ENCODE measurements at regions not wholly inside any gene's neighbourhood (a gene's known extent, or its start where the extent isn't known, plus 50 kb on each side); places are given as distances from the start of the nearest gene placed in this dataset.

DNA sequence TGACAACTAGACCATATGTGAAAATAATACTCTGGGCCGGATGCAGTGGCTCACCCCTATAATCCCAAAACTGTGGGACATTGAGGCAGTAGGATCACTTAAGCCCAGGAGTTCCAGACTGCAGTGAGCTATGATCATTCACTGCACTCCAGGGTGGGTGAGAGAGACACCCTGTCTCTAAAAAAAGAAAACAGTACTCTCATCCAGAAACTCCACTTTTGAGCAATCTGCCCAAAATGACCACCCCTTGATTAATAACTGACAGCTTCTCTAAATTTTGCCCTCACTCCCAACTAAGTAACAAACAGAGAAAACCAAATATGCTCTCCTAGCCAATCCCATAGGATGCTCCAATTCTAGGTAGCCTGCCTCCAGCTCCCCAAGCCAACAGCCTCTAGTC, 62.5 kb upstream of the AKR1E2 start:
- FAIRE-seq: peak; percentile 9
- peaks cover 31% of the 10 kb centered on the region for H3K4me1 ChIP-seq (ENCODE audit: control insufficient read depth, extremely low read depth, insufficient read depth, low read length)
- H3K4me3 ChIP-seq (ENCODE audit: control insufficient read depth in 2 of 3, extremely low read depth in 1 of 3, insufficient read depth in 2 of 3, low read depth in 1 of 3, low read length in 3 of 3): peak overlapping the region; percentile 16 to 55 (median 43)
- H4K20me1 ChIP-seq (ENCODE audit: control insufficient read depth, extremely low read depth, insufficient read depth, low read length): no peaks in the 10 kb centered on the region
- no peaks in the 10 kb centered on the region for H3K27me3 ChIP-seq (ENCODE audit: control insufficient read depth, extremely low read depth, insufficient read depth, low read length)
- peaks cover 0 to 12% of the 10 kb centered on the region in 2 experiments for H3K36me3 ChIP-seq (ENCODE audit: control insufficient read depth in 2 of 2, extremely low read depth in 1 of 2, insufficient read depth in 2 of 2, low read length in 2 of 2)
- peak overlapping the region; percentile 53 for H3K27ac ChIP-seq (ENCODE audit: control insufficient read depth, insufficient read depth, low read length)
- H3K9me1 ChIP-seq (ENCODE audit: control insufficient read depth, extremely low read depth, insufficient read depth, low read length): no peaks in the 10 kb centered on the region
- no peaks in the 10 kb centered on the region for H3K79me2 ChIP-seq (ENCODE audit: control insufficient read depth, insufficient read depth, low read length)
- H3K9me3 ChIP-seq (ENCODE audit: control insufficient read depth, low read depth, low read length): no peaks in the 10 kb centered on the region
- peak overlapping the region; percentile 62 for H3K4me2 ChIP-seq (ENCODE audit: control insufficient read depth, extremely low read depth, insufficient read depth, low read depth, low read length)
- dilution Hi-C loops (cut with MboI; ENCODE audit: extremely low pct_ligation_motif_present, low sequenced_read_pairs): no loop called here
- H3K9ac ChIP-seq (ENCODE audit: control insufficient read depth, extremely low read depth, insufficient read depth, low read length): peak overlapping the region; percentile 67
- no peak for DNase-seq (ENCODE audit: low read depth, low spot score)
- TF ChIP-seq, protein P1, sequence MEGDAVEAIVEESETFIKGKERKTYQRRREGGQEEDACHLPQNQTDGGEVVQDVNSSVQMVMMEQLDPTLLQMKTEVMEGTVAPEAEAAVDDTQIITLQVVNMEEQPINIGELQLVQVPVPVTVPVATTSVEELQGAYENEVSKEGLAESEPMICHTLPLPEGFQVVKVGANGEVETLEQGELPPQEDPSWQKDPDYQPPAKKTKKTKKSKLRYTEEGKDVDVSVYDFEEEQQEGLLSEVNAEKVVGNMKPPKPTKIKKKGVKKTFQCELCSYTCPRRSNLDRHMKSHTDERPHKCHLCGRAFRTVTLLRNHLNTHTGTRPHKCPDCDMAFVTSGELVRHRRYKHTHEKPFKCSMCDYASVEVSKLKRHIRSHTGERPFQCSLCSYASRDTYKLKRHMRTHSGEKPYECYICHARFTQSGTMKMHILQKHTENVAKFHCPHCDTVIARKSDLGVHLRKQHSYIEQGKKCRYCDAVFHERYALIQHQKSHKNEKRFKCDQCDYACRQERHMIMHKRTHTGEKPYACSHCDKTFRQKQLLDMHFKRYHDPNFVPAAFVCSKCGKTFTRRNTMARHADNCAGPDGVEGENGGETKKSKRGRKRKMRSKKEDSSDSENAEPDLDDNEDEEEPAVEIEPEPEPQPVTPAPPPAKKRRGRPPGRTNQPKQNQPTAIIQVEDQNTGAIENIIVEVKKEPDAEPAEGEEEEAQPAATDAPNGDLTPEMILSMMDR (optimal IDR thresholded peaks at IDR 0.05 in 1 of 3, IDR thresholded peaks at IDR 0.05 in 1 of 3, conservative IDR thresholded peaks at IDR 0.05 in 1 of 3; ENCODE audit: extremely low read depth in 1 of 3, insufficient read depth in 2 of 3, low read length in 3 of 3): no peak
- TF ChIP-seq EZH2 (IDR thresholded peaks at IDR 0.05; ENCODE audit: low read length): no peak
- peak overlapping the region; percentile 37 for H2AFZ ChIP-seq (ENCODE audit: control insufficient read depth, low read length)

DNA sequence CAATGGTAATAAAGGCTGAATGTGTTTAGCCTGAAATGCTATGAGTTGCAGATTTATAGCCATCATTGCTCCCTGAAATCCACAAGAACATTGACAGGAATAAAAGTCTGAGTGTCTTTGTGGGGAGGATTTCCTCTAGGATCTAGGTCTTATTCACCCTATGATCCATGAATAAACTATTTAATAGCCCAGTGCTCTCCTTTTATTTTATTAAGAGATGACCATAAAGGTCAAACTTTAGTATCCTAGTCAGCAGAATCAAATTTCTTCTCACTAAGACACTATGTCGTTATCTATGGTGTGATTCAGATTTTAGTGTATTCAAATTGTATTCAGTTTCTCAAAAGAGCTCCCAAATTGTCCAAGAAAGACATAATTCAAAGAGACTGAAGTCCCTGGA, 67.8 kb upstream of the AKR1E2 start:
- Histone ChIP-seq H3K27me3 (ENCODE audit: control insufficient read depth, extremely low read depth, insufficient read depth, low read length) (no peaks in the 10 kb centered on the region), H3K9me3 (ENCODE audit: control insufficient read depth, low read depth, low read length) (no peaks in the 10 kb centered on the region), H3K4me2 (ENCODE audit: control insufficient read depth, extremely low read depth, insufficient read depth, low read depth, low read length) (no peak overlapping the region), H3K9me1 (ENCODE audit: control insufficient read depth, extremely low read depth, insufficient read depth, low read length) (no peaks in the 10 kb centered on the region), H4K20me1 (ENCODE audit: control insufficient read depth, extremely low read depth, insufficient read depth, low read length) (no peaks in the 10 kb centered on the region), H3K4me1 (ENCODE audit: control insufficient read depth, extremely low read depth, insufficient read depth, low read length) (peaks cover 1% of the 10 kb centered on the region), H3K4me3 (ENCODE audit: control insufficient read depth in 2 of 3, extremely low read depth in 1 of 3, insufficient read depth in 2 of 3, low read depth in 1 of 3, low read length in 3 of 3) (no peak overlapping the region), H2AFZ (ENCODE audit: control insufficient read depth, low read length) (no peak overlapping the region), H3K27ac (ENCODE audit: control insufficient read depth, insufficient read depth, low read length) (no peak overlapping the region), H3K36me3 (ENCODE audit: control insufficient read depth in 2 of 2, extremely low read depth in 1 of 2, insufficient read depth in 2 of 2, low read length in 2 of 2) (peaks cover 0 to 10% of the 10 kb centered on the region in 2 experiments), H3K9ac (ENCODE audit: control insufficient read depth, extremely low read depth, insufficient read depth, low read length) (no peak overlapping the region), H3K79me2 (ENCODE audit: control insufficient read depth, insufficient read depth, low read length) (no peaks in the 10 kb centered on the region)
- dilution Hi-C loops (cut with MboI; ENCODE audit: extremely low pct_ligation_motif_present, low sequenced_read_pairs): no loop called here
- TF ChIP-seq EZH2 (IDR thresholded peaks at IDR 0.05; ENCODE audit: low read length): no peak
- TF ChIP-seq, protein P1 (optimal IDR thresholded peaks at IDR 0.05 in 1 of 3, IDR thresholded peaks at IDR 0.05 in 1 of 3, conservative IDR thresholded peaks at IDR 0.05 in 1 of 3; ENCODE audit: extremely low read depth in 1 of 3, insufficient read depth in 2 of 3, low read length in 3 of 3): no peak
- DNase-seq (ENCODE audit: low read depth, low spot score) (no peak), FAIRE-seq (no peak)

Data from keratinocyte (primary cell).